H1 (cell line): ENCODE measurements at regions not wholly inside any gene's neighbourhood (a gene's known extent, or its start where the extent isn't known, plus 50 kb on each side); places are given as distances from the start of the nearest gene placed in this dataset.

Source experiments
- ASH2L ChIP-seq: fragments of 200-600, 300-600 bp; sonication (generic); IDR thresholded peaks from one replicate; pipeline ENCODE4 v1.7.1; 2017; ENCODE audit warnings: low read length
- ATF3 ChIP-seq: IDR thresholded peaks from 2 replicates; pipeline ENCODE4 v1.6.1; 2011; ENCODE audit warnings: low read depth, mild to moderate bottlenecking, low read length; ENCODE audit not compliant: insufficient read depth
- HDAC2 ChIP-seq, 2 experiments: fragments of 300-600 bp in 1 of 2; sonication (generic) in 1 of 2; IDR thresholded peaks; 2 replicates each; pipeline ENCODE4 v1.6.1; 2011 to 2012; ENCODE audit warnings: low read depth in 2 of 2, low read length in 2 of 2, mild to moderate bottlenecking in 2 of 2, moderate library complexity in 2 of 2, borderline replicate concordance in 1 of 2, inconsistent platforms in 1 of 2
- POLR2A ChIP-seq, 2 experiments: IDR thresholded peaks; 1 replicate in 1 of 2; 2 replicates in 1 of 2; pipeline ENCODE4 v1.6.1; 2011; ENCODE audit warnings: low read depth in 2 of 2, low read length in 2 of 2, mild to moderate bottlenecking in 2 of 2; ENCODE audit errors: control extremely low read depth in 1 of 2
- POLR2AphosphoS5 ChIP-seq: IDR thresholded peaks from 2 replicates; pipeline ENCODE4 v1.6.1; 2011; ENCODE audit warnings: low read depth, low read length
- RBBP5 ChIP-seq: IDR thresholded peaks from 2 replicates; pipeline ENCODE4 v1.7.1; 2012; ENCODE audit warnings: low read depth, mild to moderate bottlenecking, inconsistent platforms, low read length, moderate library complexity, borderline replicate concordance
- RFX5 ChIP-seq: IDR thresholded peaks from 2 replicates; pipeline ENCODE4 v1.6.1; 2011; ENCODE audit warnings: low read depth, low read length, improper control_type of control experiment, borderline replicate concordance
- SP1 ChIP-seq: IDR thresholded peaks from 2 replicates; pipeline ENCODE4 v1.6.1; 2011; ENCODE audit warnings: low read depth, low read length
- TAF7 ChIP-seq: optimal IDR thresholded peaks from 2 replicates; pipeline ENCODE3; 2011; ENCODE audit warnings: low read depth, mild to moderate bottlenecking, inconsistent platforms, low read length, moderate library complexity, borderline replicate concordance
- TF ChIP-seq, protein P1 (sequence below), 3 experiments: IDR thresholded peaks; 1 replicate in 2 of 3; 2 replicates in 1 of 3; pipeline versions ENCODE4 v1.5.1 to v1.6.1; 2011; ENCODE audit warnings: low read length in 3 of 3, mild to moderate bottlenecking in 3 of 3, inconsistent platforms in 2 of 3, low read depth in 1 of 3, moderate library complexity in 1 of 3; ENCODE audit not compliant: insufficient read depth in 1 of 3; ENCODE audit errors: control extremely low read depth in 1 of 3

DNA sequence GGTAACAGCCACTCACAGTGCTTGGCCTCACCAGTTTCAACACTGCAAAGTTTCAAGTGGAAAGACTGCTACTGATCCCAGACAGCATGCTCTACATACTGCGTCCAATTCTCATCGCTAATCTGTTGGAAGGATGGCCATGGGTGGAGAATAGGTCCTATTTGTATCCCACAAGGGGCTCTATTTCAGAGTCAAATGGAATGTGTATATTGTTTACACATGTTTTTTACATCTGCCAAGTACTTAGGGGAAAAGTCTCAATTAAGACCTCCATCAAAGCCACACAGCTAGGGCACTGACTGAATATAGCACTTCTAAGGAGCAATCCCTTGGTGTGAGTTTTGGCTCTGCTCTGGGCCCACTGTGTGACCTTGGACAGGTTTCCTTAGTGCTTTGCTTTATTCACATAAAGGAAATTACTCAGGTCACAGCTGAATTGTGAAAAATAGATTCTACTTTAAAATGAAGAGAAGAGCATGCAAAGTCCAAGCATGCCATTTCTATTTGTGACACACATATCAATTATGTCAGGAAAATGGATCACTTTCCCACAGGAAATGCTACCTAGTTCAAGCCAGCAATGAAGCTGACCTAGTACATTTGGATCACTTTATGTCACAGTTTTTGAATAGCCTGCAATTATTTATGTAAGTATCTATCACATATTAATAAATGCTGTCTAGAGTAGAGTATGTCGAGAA lies 112.9 kb upstream of the STK17B start:
- TF ChIP-seq POLR2A (IDR thresholded peaks at IDR 0.05; ENCODE audit: control extremely low read depth in 1 of 2, low read depth in 2 of 2, low read length in 2 of 2) (no peak), POLR2AphosphoS5 (no peak), TAF7 (no peak), ASH2L (no peak), HDAC2 (IDR thresholded peaks at IDR 0.05; ENCODE audit: borderline replicate concordance in 1 of 2, low read depth in 2 of 2, low read length in 2 of 2) (no peak), ATF3 (no peak), RFX5 (no peak), SP1 (no peak), RBBP5 (no peak)
- TF ChIP-seq, protein P1, sequence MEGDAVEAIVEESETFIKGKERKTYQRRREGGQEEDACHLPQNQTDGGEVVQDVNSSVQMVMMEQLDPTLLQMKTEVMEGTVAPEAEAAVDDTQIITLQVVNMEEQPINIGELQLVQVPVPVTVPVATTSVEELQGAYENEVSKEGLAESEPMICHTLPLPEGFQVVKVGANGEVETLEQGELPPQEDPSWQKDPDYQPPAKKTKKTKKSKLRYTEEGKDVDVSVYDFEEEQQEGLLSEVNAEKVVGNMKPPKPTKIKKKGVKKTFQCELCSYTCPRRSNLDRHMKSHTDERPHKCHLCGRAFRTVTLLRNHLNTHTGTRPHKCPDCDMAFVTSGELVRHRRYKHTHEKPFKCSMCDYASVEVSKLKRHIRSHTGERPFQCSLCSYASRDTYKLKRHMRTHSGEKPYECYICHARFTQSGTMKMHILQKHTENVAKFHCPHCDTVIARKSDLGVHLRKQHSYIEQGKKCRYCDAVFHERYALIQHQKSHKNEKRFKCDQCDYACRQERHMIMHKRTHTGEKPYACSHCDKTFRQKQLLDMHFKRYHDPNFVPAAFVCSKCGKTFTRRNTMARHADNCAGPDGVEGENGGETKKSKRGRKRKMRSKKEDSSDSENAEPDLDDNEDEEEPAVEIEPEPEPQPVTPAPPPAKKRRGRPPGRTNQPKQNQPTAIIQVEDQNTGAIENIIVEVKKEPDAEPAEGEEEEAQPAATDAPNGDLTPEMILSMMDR (IDR thresholded peaks at IDR 0.05; ENCODE audit: control extremely low read depth in 1 of 3, insufficient read depth in 1 of 3, low read depth in 1 of 3, low read length in 3 of 3): no peak
